ENCODE measurements at regions not wholly inside any gene's neighbourhood (a gene's known extent, or its start where the extent isn't known, plus 50 kb on each side); places are given as distances from the start of the nearest gene placed in this dataset.

- in situ Hi-C loops (cut with MboI) (no loop called here), intact Hi-C loops (cut with micrococcal nuclease; ENCODE audit: unreplicated experiment) (no loop called here)
- ATAC-seq (no peak), DNase-seq (ENCODE audit: low read depth, low spot score) (no peak), FAIRE-seq (no peak)
- Histone ChIP-seq H3K4me2 (ENCODE audit: control insufficient read depth, insufficient read depth) (no peak overlapping the region), H3K27ac (ENCODE audit: control insufficient read depth, insufficient read depth) (no peak overlapping the region), H2AFZ (ENCODE audit: control insufficient read depth, low read depth, low read length) (no peak overlapping the region), H3K27me3 (replicated peaks in 1 of 2; ENCODE audit: control insufficient read depth in 2 of 2, insufficient read depth in 2 of 2, low read length in 1 of 2) (peaks cover 0 to 4% of the 10 kb centered on the region in 2 experiments; a peak in 3 of 4 replicates), H3K9me3 (replicated peaks; ENCODE audit: control insufficient read depth, insufficient read depth, low read length) (no peaks in the 10 kb centered on the region; the same call in 2 of the 3 replicates), H3K79me2 (ENCODE audit: control insufficient read depth, insufficient read depth, low read length) (no peaks in the 10 kb centered on the region), H4K20me1 (ENCODE audit: control insufficient read depth, insufficient read depth) (no peaks in the 10 kb centered on the region), H3K4me1 (ENCODE audit: control insufficient read depth, insufficient read depth, low read length) (peaks cover 16% of the 10 kb centered on the region), H3K4me3 (no peak overlapping the region), H3K36me3 (ENCODE audit: control insufficient read depth in 2 of 2, insufficient read depth in 2 of 2, low read length in 1 of 2) (no peaks in the 10 kb centered on the region), H3K9ac (ENCODE audit: control insufficient read depth, insufficient read depth, low read length) (no peak overlapping the region)
- SMC1A ChIA-PET (ENCODE audit: uncharacterized antibody, unreplicated experiment), result interaction anchor here (1.0 to 1.2 kb wide), 3 partner anchors 8 to 67 kb away, joined by 3 to 4 read pairs (median 3); no protein-coding TSS in a partner anchor
- no TSS peak for BruUV-seq (replicated peaks)
- TF ChIP-seq LARP7 (IDR thresholded peaks at IDR 0.05) (no peak), CUX1 (IDR thresholded peaks at IDR 0.05; ENCODE audit: insufficient replicate concordance, low read depth, low read length) (no peak), TCF12 (IDR thresholded peaks at IDR 0.05; ENCODE audit: low read depth, low read length) (no peak), STAT1 (conservative IDR thresholded peaks at IDR 0.05) (no peak), SREBF1 (IDR thresholded peaks at IDR 0.05; ENCODE audit: low read length) (no peak), ZBED1 (IDR thresholded peaks at IDR 0.05; ENCODE audit: borderline replicate concordance) (no peak), ZBTB33 (IDR thresholded peaks at IDR 0.05) (no peak), PRDM15 (CRISPR knock-in tag; IDR thresholded peaks at IDR 0.05) (no peak), CEBPB (IDR thresholded peaks at IDR 0.05; ENCODE audit: borderline replicate concordance in 1 of 2, low read depth in 2 of 2, low read length in 2 of 2) (no peak), SIN3A (IDR thresholded peaks at IDR 0.05; ENCODE audit: low read depth, low read length) (no peak)
- TF ChIP-seq, protein P1, sequence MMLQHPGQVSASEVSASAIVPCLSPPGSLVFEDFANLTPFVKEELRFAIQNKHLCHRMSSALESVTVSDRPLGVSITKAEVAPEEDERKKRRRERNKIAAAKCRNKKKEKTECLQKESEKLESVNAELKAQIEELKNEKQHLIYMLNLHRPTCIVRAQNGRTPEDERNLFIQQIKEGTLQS (IDR thresholded peaks at IDR 0.05; ENCODE audit: borderline replicate concordance, extremely low read depth, low read depth, low read length), result no peak
- RAD21 ChIA-PET (ENCODE audit: unreplicated experiment), result interaction anchor here (0.9 to 8.3 kb wide), 2 partner anchors 8 to 68 kb away, joined by 3 to 138 read pairs; no protein-coding TSS in a partner anchor
- 39% methylated on average over 12 of the region's 13 CpGs for WGBS (ENCODE audit: insufficient coverage, insufficient replicate concordance, low lambda C conversion rate, missing lambda C conversion rate)
- CTCF ChIA-PET, result interaction anchor here (0.8 to 1.6 kb wide), 4 partner anchors 24 to 238 kb away, joined by 3 to 11 read pairs (median 4); partner anchors contain the start of gene VEGFA
- POLR2A ChIA-PET, result interaction anchor here (0.7 to 0.9 kb wide), 2 partner anchors 8 to 44 kb away, joined by 3 read pairs; no protein-coding TSS in a partner anchor
These were observed 119.2 kb downstream of the MRPL14 start for GRCh38 chr6:44007818-44008621.
